PFSK-1 (cell line): ENCODE measurements at regions not wholly inside any gene's neighbourhood (a gene's known extent, or its start where the extent isn't known, plus 50 kb on each side); places are given as distances from the start of the nearest gene placed in this dataset.

ENCODE experiments used
- POLR2AphosphoS5 ChIP-seq: IDR thresholded peaks from 2 replicates; pipeline ENCODE4 v1.6.1; 2012; ENCODE audit warnings: low read depth, mild to moderate bottlenecking, control low read depth, low read length, moderate library complexity
- SIN3A ChIP-seq: IDR thresholded peaks from 2 replicates; pipeline ENCODE4 v1.6.1; 2012; ENCODE audit warnings: mild to moderate bottlenecking, low read length, moderate library complexity, borderline replicate concordance; ENCODE audit not compliant: insufficient read depth
- TAF1 ChIP-seq: IDR thresholded peaks from 2 replicates; pipeline ENCODE4 v1.6.1; 2012; ENCODE audit warnings: low read length, control low read depth, borderline replicate concordance; ENCODE audit not compliant: insufficient read depth
- TF ChIP-seq, protein P1 (sequence below), 2 experiments: IDR thresholded peaks; 2 replicates each; pipeline versions ENCODE4 v1.6.1 to v1.8.0; 2011 to 2012; ENCODE audit warnings: low read depth in 2 of 2, low read length in 2 of 2, control low read depth in 1 of 2, inconsistent platforms in 1 of 2, mild to moderate bottlenecking in 1 of 2, moderate library complexity in 1 of 2; ENCODE audit not compliant: insufficient read depth in 1 of 2

DNA sequence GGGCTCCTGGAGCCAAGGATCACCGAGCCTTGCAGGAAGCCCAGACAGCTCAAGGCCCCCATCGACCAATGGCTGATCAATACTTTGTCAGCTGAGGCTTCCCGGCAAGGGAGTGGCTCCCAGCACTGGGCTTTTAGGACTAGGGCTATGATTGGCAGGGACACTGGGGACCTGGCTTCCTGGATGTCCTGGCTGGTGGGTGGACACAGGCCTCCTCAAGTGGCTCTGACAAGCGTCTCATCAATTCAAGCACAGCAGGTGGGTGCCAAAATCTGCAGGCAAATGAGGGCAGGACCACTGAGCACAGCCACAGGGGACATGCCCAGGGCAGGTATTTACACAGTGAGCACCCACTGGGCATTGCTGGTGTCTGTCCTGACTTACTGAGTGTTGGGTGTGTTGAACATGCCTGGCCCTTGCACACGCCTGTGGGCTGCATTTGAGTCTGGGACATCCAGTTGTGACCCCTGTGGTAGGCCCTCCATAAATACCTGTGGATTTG lies 420.1 kb upstream of the SULF2 start:
- TF ChIP-seq, protein P1, sequence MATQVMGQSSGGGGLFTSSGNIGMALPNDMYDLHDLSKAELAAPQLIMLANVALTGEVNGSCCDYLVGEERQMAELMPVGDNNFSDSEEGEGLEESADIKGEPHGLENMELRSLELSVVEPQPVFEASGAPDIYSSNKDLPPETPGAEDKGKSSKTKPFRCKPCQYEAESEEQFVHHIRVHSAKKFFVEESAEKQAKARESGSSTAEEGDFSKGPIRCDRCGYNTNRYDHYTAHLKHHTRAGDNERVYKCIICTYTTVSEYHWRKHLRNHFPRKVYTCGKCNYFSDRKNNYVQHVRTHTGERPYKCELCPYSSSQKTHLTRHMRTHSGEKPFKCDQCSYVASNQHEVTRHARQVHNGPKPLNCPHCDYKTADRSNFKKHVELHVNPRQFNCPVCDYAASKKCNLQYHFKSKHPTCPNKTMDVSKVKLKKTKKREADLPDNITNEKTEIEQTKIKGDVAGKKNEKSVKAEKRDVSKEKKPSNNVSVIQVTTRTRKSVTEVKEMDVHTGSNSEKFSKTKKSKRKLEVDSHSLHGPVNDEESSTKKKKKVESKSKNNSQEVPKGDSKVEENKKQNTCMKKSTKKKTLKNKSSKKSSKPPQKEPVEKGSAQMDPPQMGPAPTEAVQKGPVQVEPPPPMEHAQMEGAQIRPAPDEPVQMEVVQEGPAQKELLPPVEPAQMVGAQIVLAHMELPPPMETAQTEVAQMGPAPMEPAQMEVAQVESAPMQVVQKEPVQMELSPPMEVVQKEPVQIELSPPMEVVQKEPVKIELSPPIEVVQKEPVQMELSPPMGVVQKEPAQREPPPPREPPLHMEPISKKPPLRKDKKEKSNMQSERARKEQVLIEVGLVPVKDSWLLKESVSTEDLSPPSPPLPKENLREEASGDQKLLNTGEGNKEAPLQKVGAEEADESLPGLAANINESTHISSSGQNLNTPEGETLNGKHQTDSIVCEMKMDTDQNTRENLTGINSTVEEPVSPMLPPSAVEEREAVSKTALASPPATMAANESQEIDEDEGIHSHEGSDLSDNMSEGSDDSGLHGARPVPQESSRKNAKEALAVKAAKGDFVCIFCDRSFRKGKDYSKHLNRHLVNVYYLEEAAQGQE (IDR thresholded peaks at IDR 0.05; ENCODE audit: insufficient read depth in 1 of 2, low read depth in 2 of 2, low read length in 2 of 2): no peak
- TF ChIP-seq POLR2AphosphoS5: no peak
- TF ChIP-seq TAF1: no peak
- TF ChIP-seq SIN3A: no peak
